ENCODE measurements at regions not wholly inside any gene's neighbourhood (a gene's known extent, or its start where the extent isn't known, plus 50 kb on each side); places are given as distances from the start of the nearest gene placed in this dataset.
"Not testable (repeated sequence)": the region's sequence is repeated elsewhere in the genome, so short reads cannot be mapped to it uniquely, and the experiment has no call there.

GRCh38 chr1:195744256-195744655 is 864.0 kb downstream of the KCNT2 start:
- DNase-seq, result no peak

- DNase-seq, result no peak
Observed at GRCh38 chr1:195740862-195741261, 867.4 kb downstream of the KCNT2 start.

GRCh38 chr1:195738966-195739650 is 869.1 kb downstream of the KCNT2 start:
- DNase-seq, result no peak

GRCh38 chr1:195735140-195735539 is 873.1 kb downstream of the KCNT2 start:
- DNase-seq, result no peak

GRCh38 chr1:195733826-195734225 is 874.4 kb downstream of the KCNT2 start:
- no peak for DNase-seq

- DNase-seq, result no peak
Observed at GRCh38 chr1:195733408-195733807, 874.8 kb downstream of the KCNT2 start.

GRCh38 chr1:195731385-195731784 is 876.9 kb downstream of the KCNT2 start:
- DNase-seq, result no peak

- DNase-seq, result no peak
Observed at GRCh38 chr1:195723796-195724194, 884.4 kb downstream of the KCNT2 start.

GRCh38 chr1:195722852-195723795 is 885.1 kb downstream of the KCNT2 start:
- DNase-seq, result not testable (repeated sequence)

GRCh38 chr1:195722146-195722545 is 886.1 kb downstream of the KCNT2 start:
- not testable (repeated sequence) for DNase-seq

GRCh38 chr1:195721210-195721971 is 886.8 kb downstream of the KCNT2 start:
- no peak for DNase-seq

- no peak for DNase-seq
Observed at GRCh38 chr1:195717651-195718050, 890.6 kb downstream of the KCNT2 start.

- DNase-seq, result no peak
Observed at GRCh38 chr1:195715652-195716051, 892.6 kb downstream of the KCNT2 start.

GRCh38 chr1:195714248-195714647 is 894.0 kb downstream of the KCNT2 start:
- DNase-seq, result no peak

GRCh38 chr1:195709821-195710220 is 898.4 kb downstream of the KCNT2 start:
- DNase-seq, result no peak

- DNase-seq, result no peak
Observed at GRCh38 chr1:195704028-195704427, 904.2 kb downstream of the KCNT2 start.

GRCh38 chr1:195701149-195701548 is 907.1 kb downstream of the KCNT2 start:
- DNase-seq, result no peak

- no peak for DNase-seq
Observed at GRCh38 chr1:195697130-195697529, 911.1 kb downstream of the KCNT2 start.

GRCh38 chr1:195686764-195687163 is 921.5 kb downstream of the KCNT2 start:
- no peak for DNase-seq

- no peak for DNase-seq
Observed at GRCh38 chr1:195664628-195665027, 943.6 kb downstream of the KCNT2 start.

GRCh38 chr1:195663549-195664280 is 944.5 kb downstream of the KCNT2 start:
- no peak for DNase-seq

- no peak for DNase-seq
Observed at GRCh38 chr1:195656780-195657179, 951.5 kb downstream of the KCNT2 start.

GRCh38 chr1:195648875-195649274 is 959.4 kb downstream of the KCNT2 start:
- not testable (repeated sequence) for DNase-seq
